ENCODE measurements at regions not wholly inside any gene's neighbourhood (a gene's known extent, or its start where the extent isn't known, plus 50 kb on each side); places are given as distances from the start of the nearest gene placed in this dataset.

DNA sequence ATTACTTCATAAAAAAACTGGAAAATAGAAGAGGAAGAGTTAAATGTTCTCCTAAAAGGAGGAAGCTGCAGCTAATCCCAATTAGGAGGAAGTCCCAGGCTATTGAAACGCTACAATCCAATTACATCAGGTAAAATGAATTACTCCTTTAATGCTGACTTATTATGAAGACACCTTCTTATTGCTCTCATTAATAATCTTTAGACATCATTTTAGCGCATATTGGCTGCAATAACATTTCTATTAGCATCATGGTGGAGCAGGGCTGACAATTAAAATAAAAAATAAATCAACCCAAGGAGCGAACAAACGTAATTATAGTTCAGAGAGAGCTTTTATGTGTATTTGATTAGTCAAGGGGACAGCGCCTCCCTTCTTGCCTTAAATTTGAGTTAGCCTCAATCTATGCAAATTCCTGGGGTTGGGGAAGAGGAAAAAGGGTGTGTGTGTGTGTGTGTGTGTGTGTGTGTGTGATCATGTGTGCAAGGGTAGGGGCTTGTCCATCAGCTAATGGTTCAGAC, 109.0 kb upstream of the IRX6 start:
- WGBS (ENCODE audit: insufficient coverage): 80% methylated on average over 1 of the region's 5 CpGs
- Histone ChIP-seq H3K27me3 (ENCODE audit: control insufficient read depth, insufficient read depth, low read length) (no peaks in the 10 kb centered on the region), H3K4me1 (ENCODE audit: control insufficient read depth, insufficient read depth, low read length) (no peaks in the 10 kb centered on the region), H3K9me3 (ENCODE audit: control insufficient read depth, insufficient read depth, low read length) (no peaks in the 10 kb centered on the region), H3K36me3 (ENCODE audit: control insufficient read depth, insufficient read depth, low read length) (no peaks in the 10 kb centered on the region), H3K4me3 (ENCODE audit: low read depth, low read length) (no peak overlapping the region), H3K27ac (ENCODE audit: low read depth, low read length) (no peak overlapping the region)
- DNase-seq (ENCODE audit: low read depth in 4 of 6, low spot score in 6 of 6): peak in 1 of 6 donors; percentile 92

DNA sequence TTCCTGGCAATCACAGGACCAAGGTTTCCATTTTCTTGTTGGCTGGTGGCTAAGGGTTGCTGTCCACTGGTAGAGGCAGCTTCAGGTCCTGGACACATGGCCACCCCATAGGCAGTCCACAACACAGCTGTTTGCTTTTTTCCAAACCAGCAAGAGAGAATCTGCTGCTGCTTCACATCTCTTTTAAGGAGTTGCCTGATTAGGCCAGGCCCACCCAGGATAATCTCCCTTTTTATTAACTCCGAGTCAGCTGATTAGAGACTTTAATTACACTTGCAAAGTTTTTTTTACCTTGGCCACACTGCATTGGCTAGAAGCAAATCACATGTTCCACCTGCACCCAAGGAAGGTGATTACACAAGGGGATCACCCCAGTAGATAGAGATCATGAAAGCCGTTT, 106.6 kb upstream of the IRX6 start:
- Histone ChIP-seq H3K27me3 (ENCODE audit: control insufficient read depth, insufficient read depth, low read length) (peaks cover 4% of the 10 kb centered on the region), H3K36me3 (ENCODE audit: control insufficient read depth, insufficient read depth, low read length) (no peaks in the 10 kb centered on the region), H3K27ac (ENCODE audit: low read depth, low read length) (no peak overlapping the region), H3K4me3 (ENCODE audit: low read depth, low read length) (no peak overlapping the region), H3K9me3 (ENCODE audit: control insufficient read depth, insufficient read depth, low read length) (no peaks in the 10 kb centered on the region), H3K4me1 (ENCODE audit: control insufficient read depth, insufficient read depth, low read length) (peaks cover 3% of the 10 kb centered on the region)
- 0% methylated on average over 1 of the region's 2 CpGs for WGBS (ENCODE audit: insufficient coverage)
- DNase-seq (ENCODE audit: low read depth in 4 of 6, low spot score in 6 of 6): no peak

DNA sequence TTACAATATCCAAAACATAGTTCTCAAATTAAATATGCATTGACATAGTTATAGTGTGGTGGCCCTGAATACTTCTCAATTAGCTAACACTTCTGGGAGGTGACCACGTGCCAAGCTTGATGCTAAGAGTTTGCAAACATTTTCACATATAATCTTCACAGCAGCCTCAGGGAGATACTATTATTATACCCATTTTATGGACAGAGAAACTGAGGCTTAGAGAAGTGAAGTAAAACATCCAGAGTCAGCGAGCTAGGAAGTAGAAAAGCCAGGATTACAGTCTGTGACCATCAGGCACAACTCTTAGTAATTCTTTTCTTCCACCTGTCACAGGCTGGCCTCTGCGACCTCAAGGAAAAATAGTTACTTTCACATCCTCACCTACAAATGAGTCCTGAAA, 102.2 kb upstream of the IRX6 start:
- Histone ChIP-seq H3K9me3 (ENCODE audit: control insufficient read depth, insufficient read depth, low read length) (peaks cover 3% of the 10 kb centered on the region), H3K36me3 (ENCODE audit: control insufficient read depth, insufficient read depth, low read length) (no peaks in the 10 kb centered on the region), H3K27ac (ENCODE audit: low read depth, low read length) (no peak overlapping the region), H3K4me3 (ENCODE audit: low read depth, low read length) (no peak overlapping the region), H3K27me3 (ENCODE audit: control insufficient read depth, insufficient read depth, low read length) (peaks cover 4% of the 10 kb centered on the region), H3K4me1 (ENCODE audit: control insufficient read depth, insufficient read depth, low read length) (peaks cover 3% of the 10 kb centered on the region)
- 70% methylated on average over 1 of the region's 3 CpGs for WGBS (ENCODE audit: insufficient coverage)
- DNase-seq (ENCODE audit: low read depth in 4 of 6, low spot score in 6 of 6): no peak

DNA sequence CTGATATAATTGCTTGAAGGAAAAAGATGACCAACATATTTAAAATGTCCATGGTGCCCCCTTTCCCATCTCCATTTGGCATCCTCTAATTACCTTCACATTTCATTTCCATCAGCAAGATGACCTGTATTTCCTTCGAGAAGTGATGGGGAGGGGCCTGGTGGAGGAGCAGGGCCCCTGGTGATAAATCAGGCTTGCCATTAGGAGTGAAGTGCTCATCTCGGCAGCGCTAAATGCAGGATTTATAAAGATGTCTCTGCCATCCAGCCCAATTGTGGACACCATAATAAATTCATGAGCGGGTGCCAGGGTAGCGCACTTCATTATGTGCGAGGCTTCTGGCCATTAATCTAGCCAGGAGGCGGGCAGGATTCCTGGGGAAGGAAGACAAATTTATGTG, 101.5 kb upstream of the IRX6 start:
- Histone ChIP-seq H3K4me1 (ENCODE audit: control insufficient read depth, insufficient read depth, low read length) (peaks cover 3% of the 10 kb centered on the region), H3K27me3 (ENCODE audit: control insufficient read depth, insufficient read depth, low read length) (peaks cover 4% of the 10 kb centered on the region), H3K4me3 (ENCODE audit: low read depth, low read length) (no peak overlapping the region), H3K36me3 (ENCODE audit: control insufficient read depth, insufficient read depth, low read length) (no peaks in the 10 kb centered on the region), H3K27ac (ENCODE audit: low read depth, low read length) (no peak overlapping the region), H3K9me3 (ENCODE audit: control insufficient read depth, insufficient read depth, low read length) (peaks cover 3% of the 10 kb centered on the region)
- WGBS (ENCODE audit: insufficient coverage): 6% methylated on average over 5 of the region's 7 CpGs
- peak in 3 of 6 donors; percentile 4 to 83 (median 13) for DNase-seq (ENCODE audit: low read depth in 4 of 6, low spot score in 6 of 6)

DNA sequence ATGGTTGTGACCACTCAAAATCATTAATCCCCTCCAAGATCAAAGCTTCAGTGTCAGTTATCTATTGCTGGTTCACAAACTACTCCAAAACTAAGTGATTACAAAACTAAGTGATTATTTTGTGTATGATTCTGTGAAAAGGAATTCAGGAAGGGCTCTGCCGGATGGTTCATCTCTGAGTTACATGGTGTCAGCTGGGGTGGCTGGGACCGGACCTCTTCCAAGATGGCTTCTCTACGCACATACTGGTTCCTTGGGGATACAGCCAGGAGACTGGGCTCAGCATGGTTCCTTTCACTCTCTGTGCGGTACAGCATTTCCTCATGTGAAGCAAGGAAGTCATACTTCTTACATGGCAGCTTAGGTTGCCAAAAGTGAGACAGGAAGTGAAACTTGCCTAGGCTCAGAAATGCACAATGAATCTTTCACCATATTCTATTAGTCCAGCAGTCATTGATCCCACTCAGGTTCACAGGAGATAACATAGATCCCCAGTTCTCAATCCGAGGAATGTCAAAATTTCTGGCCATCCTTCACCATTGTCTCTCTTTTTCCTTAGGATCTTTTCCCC, 97.9 kb upstream of the IRX6 start:
- Histone ChIP-seq H3K4me3 (ENCODE audit: low read depth, low read length) (no peak overlapping the region), H3K9me3 (ENCODE audit: control insufficient read depth, insufficient read depth, low read length) (peaks cover 3% of the 10 kb centered on the region), H3K27me3 (ENCODE audit: control insufficient read depth, insufficient read depth, low read length) (peaks cover 4% of the 10 kb centered on the region), H3K36me3 (ENCODE audit: control insufficient read depth, insufficient read depth, low read length) (no peaks in the 10 kb centered on the region), H3K27ac (ENCODE audit: low read depth, low read length) (no peak overlapping the region), H3K4me1 (ENCODE audit: control insufficient read depth, insufficient read depth, low read length) (peaks cover 3% of the 10 kb centered on the region)
- DNase-seq (ENCODE audit: low read depth in 4 of 6, low spot score in 6 of 6): no peak
- 68% methylated on average over 4 of the region's 5 CpGs for WGBS (ENCODE audit: insufficient coverage)

DNA sequence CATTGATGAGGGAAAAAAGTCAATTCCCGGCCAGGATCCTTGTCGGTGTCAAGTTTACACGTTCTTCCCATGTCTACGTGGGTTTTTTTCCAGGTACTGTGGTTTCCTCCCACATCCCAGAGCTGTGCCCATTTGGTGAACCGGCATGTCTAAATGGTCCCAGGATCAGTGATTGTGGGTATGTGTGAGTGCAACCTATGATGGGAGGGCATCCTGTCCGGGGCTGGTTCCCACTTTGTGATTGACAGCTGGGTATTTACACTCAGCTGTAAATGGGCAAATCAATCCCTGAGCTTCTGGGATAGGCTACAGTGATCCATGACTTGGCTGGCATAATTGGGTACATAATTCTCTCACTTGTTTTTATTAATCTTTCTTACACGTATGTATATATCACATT, 91.2 kb upstream of the IRX6 start:
- H3K27ac ChIP-seq (ENCODE audit: low read depth, low read length): no peak overlapping the region
- no peaks in the 10 kb centered on the region for H3K9me3 ChIP-seq (ENCODE audit: control insufficient read depth, insufficient read depth, low read length)
- H3K36me3 ChIP-seq (ENCODE audit: control insufficient read depth, insufficient read depth, low read length): no peaks in the 10 kb centered on the region
- no peak overlapping the region for H3K4me3 ChIP-seq (ENCODE audit: low read depth, low read length)
- WGBS (ENCODE audit: insufficient coverage): 94% methylated on average over 3 of the region's 7 CpGs
- no peaks in the 10 kb centered on the region for H3K4me1 ChIP-seq (ENCODE audit: control insufficient read depth, insufficient read depth, low read length)
- no peak for DNase-seq (ENCODE audit: low read depth in 4 of 6, low spot score in 6 of 6)
- H3K27me3 ChIP-seq (ENCODE audit: control insufficient read depth, insufficient read depth, low read length): no peaks in the 10 kb centered on the region

DNA sequence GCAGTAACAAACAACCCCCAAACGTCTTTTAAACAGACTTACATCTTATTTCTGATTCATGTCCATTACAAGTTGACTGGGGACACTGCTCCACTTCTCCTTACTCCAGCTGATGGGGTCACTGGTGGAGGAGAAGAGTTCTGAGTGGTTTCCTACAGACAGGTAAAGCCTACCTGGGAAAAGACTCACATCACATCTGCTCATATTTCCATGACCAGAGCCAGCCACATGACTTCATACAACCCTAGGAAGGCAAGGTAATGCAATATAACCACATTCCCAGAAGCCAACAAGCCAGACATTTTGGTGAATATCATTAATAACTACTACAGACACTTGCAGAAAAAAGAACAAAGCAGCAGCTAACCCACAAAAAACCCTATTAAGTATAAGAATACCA, 90.5 kb upstream of the IRX6 start:
- WGBS (ENCODE audit: insufficient coverage): no CpG with 5 or more reads among the region's 1 CpG
- Histone ChIP-seq H3K27me3 (ENCODE audit: control insufficient read depth, insufficient read depth, low read length) (peaks cover 3% of the 10 kb centered on the region), H3K36me3 (ENCODE audit: control insufficient read depth, insufficient read depth, low read length) (no peaks in the 10 kb centered on the region), H3K4me3 (ENCODE audit: low read depth, low read length) (no peak overlapping the region), H3K4me1 (ENCODE audit: control insufficient read depth, insufficient read depth, low read length) (no peaks in the 10 kb centered on the region), H3K9me3 (ENCODE audit: control insufficient read depth, insufficient read depth, low read length) (no peaks in the 10 kb centered on the region), H3K27ac (ENCODE audit: low read depth, low read length) (no peak overlapping the region)
- DNase-seq (ENCODE audit: low read depth in 4 of 6, low spot score in 6 of 6): no peak

DNA sequence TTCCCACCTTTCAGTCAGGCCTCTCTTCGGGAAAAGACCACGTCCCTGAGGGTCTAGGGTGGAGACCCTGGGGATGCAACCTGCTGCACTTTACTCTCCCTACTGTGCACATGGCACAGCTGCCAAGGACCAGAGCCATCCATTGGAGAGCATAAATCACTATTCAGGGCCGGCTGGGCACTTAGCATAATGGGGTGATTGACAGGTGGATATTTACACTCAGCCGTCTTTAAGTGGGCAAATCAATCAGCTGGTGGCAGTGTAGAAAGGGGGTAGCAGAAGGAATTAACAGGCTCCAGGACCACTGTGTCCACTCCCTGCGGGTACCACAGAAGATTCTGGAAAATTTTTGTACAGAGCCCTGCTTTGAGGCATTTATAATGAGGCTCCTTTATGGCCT, 87.3 kb upstream of the IRX6 start:
- Histone ChIP-seq H3K27me3 (ENCODE audit: control insufficient read depth, insufficient read depth, low read length) (peaks cover 3% of the 10 kb centered on the region), H3K36me3 (ENCODE audit: control insufficient read depth, insufficient read depth, low read length) (no peaks in the 10 kb centered on the region), H3K4me1 (ENCODE audit: control insufficient read depth, insufficient read depth, low read length) (no peaks in the 10 kb centered on the region), H3K9me3 (ENCODE audit: control insufficient read depth, insufficient read depth, low read length) (no peaks in the 10 kb centered on the region), H3K4me3 (ENCODE audit: low read depth, low read length) (no peak overlapping the region), H3K27ac (ENCODE audit: low read depth, low read length) (no peak overlapping the region)
- DNase-seq (ENCODE audit: low read depth in 4 of 6, low spot score in 6 of 6): no peak
- WGBS (ENCODE audit: insufficient coverage): 58% methylated on average over 5 of the region's 5 CpGs

DNA sequence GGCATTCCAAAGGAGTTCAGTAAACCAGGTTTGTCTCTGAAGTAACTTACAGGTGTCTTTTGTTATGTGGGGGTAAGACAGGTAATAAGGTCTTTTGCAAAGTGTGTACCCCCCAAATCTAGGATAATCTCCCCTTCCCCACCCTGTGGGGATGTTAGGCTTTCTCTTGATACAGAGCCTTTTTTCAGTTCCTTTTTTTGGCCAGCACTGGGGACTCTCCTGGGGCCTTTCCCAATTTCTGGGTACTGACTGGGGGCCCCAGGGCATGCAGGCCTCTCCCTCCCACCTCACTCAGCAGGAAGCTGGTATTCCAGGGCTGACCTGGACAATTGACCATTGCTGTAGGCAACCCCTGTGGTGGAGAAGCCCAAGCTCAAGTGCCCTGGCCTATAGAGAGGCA, 84.3 kb upstream of the IRX6 start:
- Histone ChIP-seq H3K4me1 (ENCODE audit: control insufficient read depth, insufficient read depth, low read length) (peaks cover 4% of the 10 kb centered on the region), H3K36me3 (ENCODE audit: control insufficient read depth, insufficient read depth, low read length) (no peaks in the 10 kb centered on the region), H3K4me3 (ENCODE audit: low read depth, low read length) (no peak overlapping the region), H3K27ac (ENCODE audit: low read depth, low read length) (no peak overlapping the region), H3K9me3 (ENCODE audit: control insufficient read depth, insufficient read depth, low read length) (no peaks in the 10 kb centered on the region), H3K27me3 (ENCODE audit: control insufficient read depth, insufficient read depth, low read length) (peaks cover 3% of the 10 kb centered on the region)
- DNase-seq (ENCODE audit: low read depth in 4 of 6, low spot score in 6 of 6): no peak

DNA sequence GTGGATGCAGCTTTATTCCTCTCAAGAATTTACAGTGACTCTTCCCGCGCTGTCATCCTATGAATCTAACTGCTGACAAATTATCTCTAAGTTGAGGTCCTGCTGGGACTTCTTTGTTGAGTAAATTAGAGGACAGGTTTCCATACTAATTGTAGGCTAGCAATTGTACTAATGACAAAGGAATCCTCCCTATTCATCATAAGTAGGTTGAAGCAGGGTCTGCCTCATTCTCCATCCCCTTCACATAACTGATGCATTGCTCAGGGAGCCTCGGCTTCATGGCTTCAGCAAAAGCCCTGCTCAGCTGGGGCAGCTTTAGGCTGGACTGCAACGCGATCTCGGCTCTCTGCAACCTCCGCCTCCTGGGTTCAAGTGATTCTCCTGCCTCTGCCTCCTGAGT, 83.1 kb upstream of the IRX6 start:
- H3K27ac ChIP-seq (ENCODE audit: low read depth, low read length): no peak overlapping the region
- peaks cover 4% of the 10 kb centered on the region for H3K4me1 ChIP-seq (ENCODE audit: control insufficient read depth, insufficient read depth, low read length)
- H3K36me3 ChIP-seq (ENCODE audit: control insufficient read depth, insufficient read depth, low read length): no peaks in the 10 kb centered on the region
- 57% methylated on average over 5 of the region's 7 CpGs for WGBS (ENCODE audit: insufficient coverage)
- H3K9me3 ChIP-seq (ENCODE audit: control insufficient read depth, insufficient read depth, low read length): no peaks in the 10 kb centered on the region
- no peak for DNase-seq (ENCODE audit: low read depth in 4 of 6, low spot score in 6 of 6)
- no peak overlapping the region for H3K4me3 ChIP-seq (ENCODE audit: low read depth, low read length)
- H3K27me3 ChIP-seq (ENCODE audit: control insufficient read depth, insufficient read depth, low read length): peaks cover 7% of the 10 kb centered on the region

Measured in spinal cord (tissue), 9 donors.